ENCODE measurements at regions not wholly inside any gene's neighbourhood (a gene's known extent, or its start where the extent isn't known, plus 50 kb on each side); places are given as distances from the start of the nearest gene placed in this dataset.
"Not testable (repeated sequence)": the region's sequence is repeated elsewhere in the genome, so short reads cannot be mapped to it uniquely, and the experiment has no call there.

GRCh38 chr2:65914244-65914786 is 481.9 kb upstream of the SPRED2 start:
- peaks cover 3% of the 10 kb centered on the region for H3K4me1 Mint-ChIP-seq (ENCODE audit: low read depth)
- H3K27me3 Mint-ChIP-seq, result no peaks in the 10 kb centered on the region
- no peaks in the 10 kb centered on the region for H3K36me3 Mint-ChIP-seq (ENCODE audit: insufficient read depth)
- no peak overlapping the region for H3K4me3 Mint-ChIP-seq (ENCODE audit: low read depth)
- no peaks in the 10 kb centered on the region for H3K9me3 Mint-ChIP-seq (ENCODE audit: low read depth)
- H3K27ac Mint-ChIP-seq, result no peak overlapping the region
- DNase-seq (ENCODE audit: low spot score, unreplicated experiment), result no peak
- no peak for TF ChIP-seq CTCF (IDR thresholded peaks at IDR 0.05; ENCODE audit: unreplicated experiment)

- H3K4me3 Mint-ChIP-seq (ENCODE audit: low read depth), result no peak overlapping the region
- peaks cover 3% of the 10 kb centered on the region for H3K4me1 Mint-ChIP-seq (ENCODE audit: low read depth)
- no peaks in the 10 kb centered on the region for H3K9me3 Mint-ChIP-seq (ENCODE audit: low read depth)
- H3K27me3 Mint-ChIP-seq, result no peaks in the 10 kb centered on the region
- H3K36me3 Mint-ChIP-seq (ENCODE audit: insufficient read depth), result no peaks in the 10 kb centered on the region
- H3K27ac Mint-ChIP-seq, result no peak overlapping the region
- no peak for TF ChIP-seq CTCF (IDR thresholded peaks at IDR 0.05; ENCODE audit: unreplicated experiment)
- no peak for DNase-seq (ENCODE audit: low spot score, unreplicated experiment)
These were observed 481.4 kb upstream of the SPRED2 start for GRCh38 chr2:65913813-65914212.

DNA sequence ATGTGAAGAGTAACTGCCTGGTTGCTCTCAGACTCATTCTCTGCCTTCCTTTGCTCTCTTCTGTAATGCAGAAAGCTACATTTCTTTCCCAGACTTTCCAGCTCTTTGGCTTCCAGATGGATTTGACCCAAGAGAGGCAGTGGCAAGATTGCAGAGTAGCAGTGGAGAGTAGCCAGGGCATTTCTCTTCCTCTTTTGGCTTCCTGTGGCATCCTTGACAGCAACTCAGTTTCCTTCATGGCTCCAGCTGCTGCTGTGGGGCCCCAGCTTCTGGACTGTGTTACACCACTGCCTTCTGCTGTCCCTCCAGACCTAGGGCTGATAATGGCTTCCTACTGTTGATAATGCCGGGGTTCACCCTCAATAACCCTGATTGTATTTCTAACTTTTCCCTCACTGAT is 469.4 kb upstream of the SPRED2 start:
- H3K27me3 Mint-ChIP-seq, result no peaks in the 10 kb centered on the region
- no peaks in the 10 kb centered on the region for H3K36me3 Mint-ChIP-seq (ENCODE audit: insufficient read depth)
- DNase-seq (ENCODE audit: low spot score, unreplicated experiment), result no peak
- H3K4me3 Mint-ChIP-seq (ENCODE audit: low read depth), result no peak overlapping the region
- no peak for TF ChIP-seq CTCF (IDR thresholded peaks at IDR 0.05; ENCODE audit: unreplicated experiment)
- H3K4me1 Mint-ChIP-seq (ENCODE audit: low read depth), result no peaks in the 10 kb centered on the region
- H3K9me3 Mint-ChIP-seq (ENCODE audit: low read depth), result peaks cover 4% of the 10 kb centered on the region
- H3K27ac Mint-ChIP-seq, result no peak overlapping the region

- Mint-ChIP-seq H3K36me3 (ENCODE audit: insufficient read depth) (peaks cover 2% of the 10 kb centered on the region), H3K4me1 (ENCODE audit: low read depth) (no peaks in the 10 kb centered on the region), H3K27ac (no peak overlapping the region), H3K4me3 (ENCODE audit: low read depth) (no peak overlapping the region), H3K9me3 (ENCODE audit: low read depth) (peaks cover 22% of the 10 kb centered on the region), H3K27me3 (no peaks in the 10 kb centered on the region)
- no peak for DNase-seq (ENCODE audit: low spot score, unreplicated experiment)
- TF ChIP-seq CTCF (IDR thresholded peaks at IDR 0.05; ENCODE audit: unreplicated experiment), result no peak
These were observed 464.0 kb upstream of the SPRED2 start for GRCh38 chr2:65896446-65896845.

DNA sequence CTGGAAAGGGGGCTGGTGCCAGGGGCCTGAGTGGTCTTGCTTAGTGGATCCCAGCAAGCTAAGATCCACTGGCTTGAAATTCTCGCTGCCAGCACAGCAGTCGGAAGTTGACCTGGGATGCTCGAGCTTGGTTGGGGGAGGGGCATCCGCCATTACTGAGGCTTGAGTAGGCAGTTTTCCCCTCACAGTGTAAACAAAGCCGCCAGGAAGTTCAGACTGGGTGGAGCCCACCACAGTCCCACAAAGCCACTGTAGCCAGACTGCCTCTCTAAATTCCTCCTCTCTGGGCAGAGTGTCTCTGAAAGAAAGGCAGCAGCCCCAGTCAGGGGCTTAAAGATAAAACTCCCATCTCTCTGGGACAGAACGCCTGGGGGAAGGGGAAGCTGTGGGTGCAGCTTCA is 457.7 kb upstream of the SPRED2 start:
- H3K4me3 Mint-ChIP-seq (ENCODE audit: low read depth); H3K27me3 Mint-ChIP-seq; DNase-seq (ENCODE audit: low spot score, unreplicated experiment): not testable (repeated sequence)

GRCh38 chr2:65885266-65885665 is 452.9 kb upstream of the SPRED2 start:
- Mint-ChIP-seq H3K9me3 (ENCODE audit: low read depth) (no peaks in the 10 kb centered on the region), H3K4me1 (ENCODE audit: low read depth) (no peaks in the 10 kb centered on the region), H3K36me3 (ENCODE audit: insufficient read depth) (no peaks in the 10 kb centered on the region), H3K27me3 (no peaks in the 10 kb centered on the region), H3K27ac (no peak overlapping the region), H3K4me3 (ENCODE audit: low read depth) (no peak overlapping the region)
- DNase-seq (ENCODE audit: low spot score, unreplicated experiment), result no peak
- TF ChIP-seq CTCF (IDR thresholded peaks at IDR 0.05; ENCODE audit: unreplicated experiment), result no peak

More for the DNA sequence above, 457.7 kb upstream of the SPRED2 start:
- peaks cover 27% of the 10 kb centered on the region for H3K9me3 Mint-ChIP-seq (ENCODE audit: low read depth)
- not testable (repeated sequence) for H3K27ac Mint-ChIP-seq; H3K4me1 Mint-ChIP-seq (ENCODE audit: low read depth); H3K36me3 Mint-ChIP-seq (ENCODE audit: insufficient read depth)
